ENCODE measurements at regions not wholly inside any gene's neighbourhood (a gene's known extent, or its start where the extent isn't known, plus 50 kb on each side); places are given as distances from the start of the nearest gene placed in this dataset.
"Not testable (repeated sequence)": the region's sequence is repeated elsewhere in the genome, so short reads cannot be mapped to it uniquely, and the experiment has no call there.

GRCh38 chr11:87529486-87529885, 491.8 kb downstream of the TMEM135 start:
- DNase-seq (ENCODE audit: low read depth) = no peak
- no peak for TF ChIP-seq CTCF (conservative IDR thresholded peaks at IDR 0.05; ENCODE audit: low read depth, low read length)
- H3K4me3 ChIP-seq (ENCODE audit: low read length) = no peak overlapping the region

DNA sequence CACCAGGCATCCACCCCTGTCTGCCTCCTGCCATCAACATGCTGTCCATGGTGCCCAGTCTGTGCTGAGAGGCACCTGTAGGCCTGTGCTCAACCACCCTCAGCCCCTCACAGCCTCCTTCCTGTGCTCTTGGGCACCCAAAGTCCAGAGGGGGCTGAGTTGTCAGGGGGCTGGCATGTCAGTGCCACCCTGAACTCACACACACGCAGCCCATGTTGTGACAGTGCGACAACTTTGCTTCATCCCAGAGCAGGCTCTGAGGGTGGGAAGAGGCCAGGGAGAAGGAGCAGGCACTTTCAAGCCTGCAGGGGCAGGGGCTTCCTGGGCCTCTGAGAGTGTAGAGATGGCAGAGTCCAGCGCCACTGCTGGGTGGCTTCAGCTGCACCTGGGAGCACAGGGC, 491.0 kb downstream of the TMEM135 start:
- DNase-seq (ENCODE audit: low read depth) = no peak
- TF ChIP-seq CTCF (conservative IDR thresholded peaks at IDR 0.05; ENCODE audit: low read depth, low read length) = no peak

GRCh38 chr11:87523276-87523675, 485.5 kb downstream of the TMEM135 start:
- no peak for TF ChIP-seq CTCF (conservative IDR thresholded peaks at IDR 0.05; ENCODE audit: low read depth, low read length)
- H3K4me3 ChIP-seq (ENCODE audit: low read length) = no peak overlapping the region
- DNase-seq (ENCODE audit: low read depth) = no peak

More for the DNA sequence above, 491.0 kb downstream of the TMEM135 start:
- no peak overlapping the region for H3K4me3 ChIP-seq (ENCODE audit: low read length)

- H3K4me3 ChIP-seq (ENCODE audit: low read length) = no peak overlapping the region
- no peak for DNase-seq (ENCODE audit: low read depth)
- no peak for TF ChIP-seq CTCF (conservative IDR thresholded peaks at IDR 0.05; ENCODE audit: low read depth, low read length)
These were observed 480.5 kb downstream of the TMEM135 start for GRCh38 chr11:87518266-87518665.

DNA sequence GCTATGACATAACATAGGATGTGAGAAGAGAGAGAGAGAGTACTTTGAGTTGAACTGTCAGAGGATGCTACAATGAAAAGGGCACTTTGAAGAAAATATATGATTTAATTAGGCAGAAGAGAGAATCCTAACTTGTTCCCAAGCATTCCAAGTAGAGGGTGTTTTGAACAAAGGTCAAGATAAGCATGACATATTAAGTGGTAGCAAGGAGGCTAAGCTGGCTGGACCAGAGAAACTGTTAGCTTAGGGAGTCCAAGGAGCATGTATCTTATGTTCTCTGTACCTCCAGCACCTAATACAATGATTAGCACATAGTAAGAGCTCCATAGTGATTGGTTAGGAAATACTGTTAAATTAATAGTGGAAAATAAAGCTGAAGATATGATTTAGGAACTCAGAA, 479.6 kb downstream of the TMEM135 start:
- TF ChIP-seq CTCF (conservative IDR thresholded peaks at IDR 0.05; ENCODE audit: low read depth, low read length) = no peak
- no peak for DNase-seq (ENCODE audit: low read depth)
- no peak overlapping the region for H3K4me3 ChIP-seq (ENCODE audit: low read length)

DNA sequence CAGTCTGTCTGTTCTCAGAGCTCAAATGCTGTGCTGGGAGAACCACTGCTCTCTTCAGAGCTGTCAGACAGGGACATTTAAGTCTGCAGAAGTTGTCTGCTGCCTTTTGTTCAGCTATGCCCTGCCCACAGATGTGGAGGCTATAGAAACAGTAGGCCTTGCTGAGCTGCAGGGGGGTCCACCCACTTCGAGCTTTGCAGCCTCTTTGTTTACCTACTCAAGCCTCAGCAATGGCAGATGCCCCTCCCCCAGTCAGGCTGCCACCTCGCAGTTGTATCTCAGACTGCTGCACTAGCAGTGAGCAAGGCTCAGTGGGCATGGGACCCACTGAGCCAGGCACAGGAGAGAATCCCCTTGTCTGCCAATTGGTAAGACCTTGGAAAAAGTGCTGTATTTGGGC, 470.0 kb downstream of the TMEM135 start:
- H3K4me3 ChIP-seq (ENCODE audit: low read length); DNase-seq (ENCODE audit: low read depth): not testable (repeated sequence)

DNA sequence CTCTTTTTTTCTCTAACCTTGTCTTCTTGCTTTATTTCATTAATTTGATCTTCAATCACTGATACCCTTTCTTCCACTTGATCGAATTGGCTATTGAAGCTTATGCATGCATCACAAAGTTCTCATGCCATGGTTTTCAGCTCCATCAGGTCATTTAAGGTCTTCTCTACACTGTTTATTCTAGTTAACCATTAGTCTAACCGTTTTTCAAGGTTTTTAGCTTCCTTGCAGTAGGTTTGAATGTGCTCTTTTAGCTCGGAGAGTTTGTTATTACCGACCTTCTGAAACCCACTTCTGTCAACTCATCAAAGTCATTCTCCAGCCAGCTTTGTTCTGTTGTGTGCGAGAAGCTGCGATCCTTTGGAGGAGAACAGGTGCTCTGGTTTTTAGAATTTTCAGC, 469.2 kb downstream of the TMEM135 start:
- H3K4me3 ChIP-seq (ENCODE audit: low read length); DNase-seq (ENCODE audit: low read depth): not testable (repeated sequence)

GRCh38 chr11:87501388-87501787, 463.7 kb downstream of the TMEM135 start:
- H3K4me3 ChIP-seq (ENCODE audit: low read length) = no peak overlapping the region
- no peak for TF ChIP-seq CTCF (conservative IDR thresholded peaks at IDR 0.05; ENCODE audit: low read depth, low read length)

GRCh38 chr11:87494936-87495335, 457.2 kb downstream of the TMEM135 start:
- H3K4me3 ChIP-seq (ENCODE audit: low read length); DNase-seq (ENCODE audit: low read depth): not testable (repeated sequence)

More at GRCh38 chr11:87501388-87501787, 463.7 kb downstream of the TMEM135 start:
- no peak for DNase-seq (ENCODE audit: low read depth)

DNA sequence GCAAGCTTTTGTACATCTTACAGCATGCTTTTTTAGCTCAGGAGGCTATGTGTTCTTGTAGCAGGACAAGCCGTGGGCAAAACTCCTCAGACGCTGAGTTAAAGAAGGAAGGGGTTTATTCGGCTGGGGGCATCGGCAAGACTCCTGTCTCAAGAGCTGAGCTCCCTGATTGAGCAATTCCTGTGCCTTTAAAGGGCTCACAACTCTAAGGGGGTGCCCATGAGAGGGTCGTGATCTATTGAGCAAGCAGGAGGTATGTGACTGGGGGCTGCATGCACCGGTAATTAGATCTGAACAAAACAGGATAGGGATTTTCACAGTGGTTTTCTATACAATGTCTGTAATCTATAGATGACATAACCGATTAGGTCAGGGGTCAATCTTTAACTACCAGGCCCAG, 456.3 kb downstream of the TMEM135 start:
- not testable (repeated sequence) for H3K4me3 ChIP-seq (ENCODE audit: low read length); DNase-seq (ENCODE audit: low read depth)
